ENCODE measurements at regions not wholly inside any gene's neighbourhood (a gene's known extent, or its start where the extent isn't known, plus 50 kb on each side); places are given as distances from the start of the nearest gene placed in this dataset.

DNA sequence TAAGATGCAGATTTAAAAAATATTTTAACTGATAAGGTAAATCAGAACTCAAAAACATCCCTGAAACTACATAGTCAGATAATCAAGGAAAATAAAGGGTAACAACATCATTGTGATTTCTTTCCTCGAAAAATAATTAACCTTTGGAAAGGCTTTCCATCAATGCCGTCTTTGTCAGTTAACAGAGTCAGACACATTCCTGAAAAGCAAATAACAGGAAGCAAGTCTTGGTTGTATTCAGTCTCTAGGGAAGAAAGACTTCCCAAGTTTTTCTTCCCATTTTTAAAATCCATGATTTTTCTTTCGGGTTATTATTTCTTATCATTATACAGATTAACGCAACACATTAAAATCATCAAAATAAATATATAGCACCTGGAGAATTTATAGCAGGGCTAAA is 256.4 kb upstream of the CDH6 start:
- intact Hi-C loops (cut with micrococcal nuclease), result no loop called here

DNA sequence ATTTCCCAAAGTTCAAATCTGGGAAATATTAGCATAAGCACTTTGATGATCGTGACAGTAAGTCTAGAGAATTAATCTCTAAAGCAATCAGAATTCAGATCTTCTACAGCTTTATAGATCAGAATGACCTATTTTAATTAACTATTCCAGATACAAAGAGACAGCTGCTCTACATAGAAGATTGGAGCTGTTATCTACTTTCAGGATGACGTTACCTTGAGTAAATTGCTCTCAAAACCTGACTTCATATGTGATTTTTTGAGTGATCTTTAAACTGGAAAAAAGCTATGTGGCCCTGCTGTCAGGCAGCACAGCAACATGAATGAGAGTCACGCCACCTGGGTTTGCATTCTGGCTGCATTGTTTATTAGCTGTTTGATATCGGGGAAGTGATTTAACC is 259.9 kb upstream of the CDH6 start:
- intact Hi-C loops (cut with micrococcal nuclease), result no loop called here

DNA sequence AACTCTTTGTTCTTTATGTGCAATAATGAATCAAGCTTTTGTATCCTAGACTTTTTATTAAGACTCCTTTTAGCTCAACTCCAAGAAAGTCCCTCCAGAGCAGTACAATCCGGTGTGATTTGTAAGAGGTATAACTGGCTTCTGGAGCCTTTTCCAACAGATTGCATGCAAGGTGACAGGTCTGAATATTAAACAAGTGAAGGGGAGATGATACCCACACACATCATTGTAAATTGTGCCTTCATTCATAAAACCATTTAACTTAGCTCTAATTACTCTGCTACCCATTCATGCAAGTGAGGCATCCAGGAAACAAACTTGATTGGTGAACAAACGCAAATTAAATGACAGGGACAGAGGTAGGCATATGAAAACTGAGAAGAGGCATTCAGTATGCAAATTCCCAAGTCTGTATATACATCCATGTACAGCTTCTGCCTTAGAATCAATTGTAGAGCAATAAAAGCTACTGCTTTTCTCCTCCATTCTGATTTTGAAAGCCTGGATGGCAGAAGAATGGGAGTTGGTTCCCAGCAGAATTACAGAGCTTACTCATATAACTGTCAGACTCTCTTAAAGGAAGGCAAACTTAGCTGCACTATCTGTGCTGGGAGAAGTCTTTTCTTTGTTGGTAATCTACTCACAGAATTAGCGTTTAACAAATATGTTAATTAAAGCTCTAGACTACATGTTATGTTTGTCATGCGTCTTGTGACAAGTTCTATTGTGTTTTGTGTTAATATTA is 261.0 kb upstream of the CDH6 start:
- intact Hi-C loops (cut with micrococcal nuclease), result no loop called here

DNA sequence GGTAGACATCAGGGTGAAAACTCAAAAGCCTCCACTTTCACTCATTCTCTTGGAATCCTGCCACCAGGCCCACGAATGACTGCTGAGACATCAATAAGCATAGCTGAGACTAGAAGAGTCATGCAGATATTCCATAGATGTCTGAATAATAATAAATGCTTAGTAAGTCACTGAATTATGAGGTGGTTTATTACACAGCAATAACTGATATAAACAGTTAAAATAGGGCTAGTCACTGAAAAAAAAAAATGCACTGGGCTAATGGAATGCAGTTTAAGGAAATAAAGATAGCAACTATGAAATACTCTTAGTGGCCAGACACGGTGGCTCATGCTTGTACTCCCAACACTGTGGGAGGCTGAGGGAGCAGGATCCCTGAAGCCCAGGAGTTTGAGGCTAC is 262.8 kb upstream of the CDH6 start:
- intact Hi-C loops (cut with micrococcal nuclease), result no loop called here

DNA sequence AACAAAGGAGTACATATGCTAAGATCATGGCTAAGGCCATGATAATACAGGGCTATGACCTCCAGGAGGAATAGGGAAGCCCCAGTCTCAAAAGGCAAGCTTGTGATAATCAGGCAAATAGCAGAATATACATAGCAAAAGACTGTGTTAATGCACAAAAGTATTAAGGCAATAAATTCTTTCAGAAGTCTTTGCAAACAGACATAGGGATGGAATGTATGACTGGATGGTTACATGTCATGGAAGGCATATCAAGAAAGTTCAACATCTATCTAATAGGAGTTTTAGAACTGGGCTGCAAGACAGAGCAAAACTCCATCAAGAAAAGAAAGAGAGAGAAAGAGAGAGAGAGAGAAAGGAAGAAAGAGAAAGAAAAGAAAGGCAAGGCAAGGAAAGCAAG is 264.5 kb upstream of the CDH6 start:
- intact Hi-C loops (cut with micrococcal nuclease), result no loop called here

DNA sequence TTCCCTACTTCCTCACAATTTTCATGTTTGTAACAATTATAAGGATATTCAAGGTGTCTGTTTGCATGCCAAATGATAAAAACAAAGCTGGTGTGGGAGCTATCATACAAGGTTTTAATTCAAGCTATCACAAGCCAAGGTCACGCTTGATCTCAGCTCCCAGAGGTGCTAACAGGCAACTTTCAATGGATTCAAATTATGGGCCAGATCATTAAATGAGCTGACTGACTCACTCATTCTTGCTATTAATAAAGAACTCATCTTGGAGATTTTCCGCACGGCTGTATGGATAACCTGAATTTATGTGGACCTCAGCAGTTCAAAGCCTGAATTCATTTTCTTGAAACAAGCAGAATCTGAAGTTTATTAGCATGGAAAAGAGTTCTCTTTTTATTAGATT is 267.3 kb upstream of the CDH6 start:
- intact Hi-C loops (cut with micrococcal nuclease), result no loop called here

DNA sequence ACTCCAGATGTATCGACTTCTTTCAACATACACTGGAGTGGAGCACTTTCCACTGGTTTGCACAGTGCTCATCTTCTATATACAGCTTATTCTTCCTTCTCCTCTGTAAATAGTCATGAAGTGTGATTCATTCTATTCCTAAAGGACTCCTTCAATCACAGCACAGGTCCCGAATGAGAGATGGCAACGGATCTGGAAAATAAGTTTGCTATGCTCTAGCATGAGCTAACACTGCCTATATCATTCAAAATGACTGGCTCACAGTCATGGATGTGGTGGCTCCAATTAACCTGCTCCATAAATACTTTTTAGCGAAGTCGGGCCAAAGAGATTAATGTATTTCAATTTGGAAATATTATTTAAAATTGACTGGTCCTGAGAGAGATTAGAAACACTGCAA is 272.1 kb upstream of the CDH6 start:
- intact Hi-C loops (cut with micrococcal nuclease), result no loop called here

DNA sequence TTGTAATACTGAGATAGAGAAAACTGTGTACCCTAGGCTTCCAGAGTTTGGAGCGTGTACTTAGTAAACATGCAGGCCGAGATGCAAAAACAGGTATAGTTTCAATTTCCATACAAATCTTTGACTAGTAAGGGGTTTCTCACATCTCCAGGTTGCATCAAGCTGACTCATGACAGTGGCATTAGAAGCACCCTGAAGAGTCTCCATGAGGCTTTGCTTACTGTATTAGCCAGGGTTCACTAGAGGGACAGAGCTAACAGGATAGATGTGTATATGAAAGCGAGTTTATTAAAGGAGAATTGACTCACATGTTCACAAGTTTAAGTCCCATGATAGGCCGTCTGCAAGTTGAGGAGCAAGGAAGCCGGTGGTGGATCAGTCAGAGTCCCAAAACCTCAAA is 275.3 kb upstream of the CDH6 start:
- intact Hi-C loops (cut with micrococcal nuclease), result no loop called here

DNA sequence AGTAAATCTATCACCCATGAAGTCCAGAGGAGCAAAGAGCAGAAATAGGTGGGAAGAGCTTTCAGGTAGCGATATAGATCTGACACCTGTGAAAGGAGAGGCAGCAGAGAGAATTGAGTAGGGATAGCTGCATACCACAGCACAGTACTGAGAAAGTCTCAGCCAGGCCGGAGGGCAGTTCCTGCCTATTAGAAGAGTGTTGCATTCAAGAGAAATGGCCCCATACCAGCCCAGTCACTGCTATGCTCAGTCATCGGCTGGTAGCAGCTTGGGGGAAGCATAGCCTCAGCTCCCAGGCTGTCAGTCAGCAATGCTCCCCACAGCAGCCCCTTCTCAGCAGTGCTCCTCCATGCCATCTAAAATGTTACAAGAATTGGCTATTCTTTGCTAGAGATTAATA is 285.1 kb upstream of the CDH6 start:
- intact Hi-C loops (cut with micrococcal nuclease), result no loop called here

DNA sequence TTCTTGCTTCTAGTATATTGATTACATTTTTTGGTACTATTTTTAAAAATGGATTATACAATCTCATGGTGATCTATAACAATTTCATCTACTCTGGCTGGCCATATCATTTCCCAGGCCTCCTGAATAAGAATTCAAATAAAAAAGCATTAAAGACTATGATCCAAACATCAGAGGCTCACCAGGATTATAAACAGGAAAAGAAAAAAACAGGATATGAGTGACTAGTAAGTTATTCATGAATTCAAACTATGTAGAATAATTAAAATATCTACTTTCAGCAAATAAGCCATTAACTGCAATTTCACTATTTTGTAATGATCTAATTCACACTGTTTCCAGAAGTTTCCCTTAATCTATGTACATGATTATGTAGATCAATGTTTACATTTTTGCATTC is 293.1 kb upstream of the CDH6 start:
- intact Hi-C loops (cut with micrococcal nuclease), result no loop called here

DNA sequence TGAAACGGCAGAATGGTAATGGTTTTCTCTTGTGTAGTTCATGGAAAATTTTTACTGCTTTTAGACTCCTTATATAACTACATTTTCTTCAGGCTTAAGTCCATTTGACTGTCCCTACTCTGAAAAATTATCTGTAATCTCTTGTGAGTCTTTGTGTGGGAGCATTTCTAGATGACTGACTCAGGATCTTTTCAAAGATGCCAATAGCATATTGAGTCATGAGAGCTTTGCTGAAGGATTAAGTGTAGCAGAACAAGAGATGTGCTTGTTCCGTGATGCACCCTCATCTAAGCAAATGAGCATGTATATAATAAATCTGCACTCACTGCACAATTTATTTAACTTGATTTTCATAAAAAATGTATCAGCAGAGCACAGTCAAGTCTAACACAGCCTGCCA is 298.7 kb upstream of the CDH6 start:
- intact Hi-C loops (cut with micrococcal nuclease), result no loop called here

DNA sequence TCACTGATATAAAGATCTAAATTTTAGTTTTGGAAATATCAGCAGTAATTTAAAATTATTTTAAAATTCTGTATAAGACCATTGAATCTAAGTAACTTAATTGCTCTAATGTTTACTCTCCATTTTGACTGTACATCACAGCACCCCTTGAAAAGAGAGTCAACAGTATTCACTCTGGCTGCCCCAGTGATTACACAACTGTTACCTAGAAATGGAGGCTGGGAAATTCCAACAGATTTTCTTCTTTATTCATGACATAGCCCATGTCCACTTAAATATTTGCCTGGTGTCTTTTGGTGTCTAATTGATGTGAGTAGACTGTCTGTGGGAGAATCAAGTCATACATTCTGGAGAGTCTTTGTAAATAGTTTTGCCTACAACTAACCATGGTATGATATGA is 301.8 kb upstream of the CDH6 start:
- intact Hi-C loops (cut with micrococcal nuclease), result no loop called here

DNA sequence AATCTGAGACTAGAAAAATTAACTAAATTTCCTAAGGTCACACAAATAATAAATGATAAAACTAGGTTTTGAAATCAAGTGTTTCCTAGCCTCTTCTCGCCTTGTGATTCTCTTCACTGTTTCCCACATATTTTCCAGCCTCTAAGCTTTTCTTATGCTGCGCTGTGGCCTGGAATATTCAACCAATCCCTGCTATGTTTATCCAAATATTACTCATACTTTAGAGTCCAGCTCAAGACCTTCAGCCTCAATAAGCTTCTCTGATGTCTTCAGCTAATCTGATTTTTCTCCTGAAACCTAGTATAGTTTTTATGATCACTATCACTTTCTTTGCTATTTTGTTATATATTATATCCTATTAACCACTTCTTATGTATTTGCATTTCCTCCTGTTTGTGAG is 303.1 kb upstream of the CDH6 start:
- intact Hi-C loops (cut with micrococcal nuclease), result no loop called here

DNA sequence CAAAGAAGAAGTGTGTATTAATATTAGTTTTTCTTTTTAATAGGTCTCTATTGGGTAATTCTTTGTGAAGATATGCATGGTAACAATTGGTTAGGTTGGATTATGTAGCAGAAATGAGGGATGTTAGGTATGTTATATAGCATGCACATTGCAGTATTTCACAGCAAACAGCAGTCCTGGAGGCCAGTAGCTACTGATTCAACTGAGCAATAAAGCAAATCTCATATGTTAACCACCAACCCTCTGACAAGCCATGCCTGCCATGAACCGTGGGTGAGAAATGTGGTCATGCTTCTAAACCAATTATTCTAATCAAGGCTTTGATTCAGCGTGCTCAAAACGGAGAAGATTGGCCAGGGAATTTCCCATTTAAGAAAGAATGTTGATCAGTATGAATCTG is 313.0 kb upstream of the CDH6 start:
- intact Hi-C loops (cut with micrococcal nuclease), result no loop called here

DNA sequence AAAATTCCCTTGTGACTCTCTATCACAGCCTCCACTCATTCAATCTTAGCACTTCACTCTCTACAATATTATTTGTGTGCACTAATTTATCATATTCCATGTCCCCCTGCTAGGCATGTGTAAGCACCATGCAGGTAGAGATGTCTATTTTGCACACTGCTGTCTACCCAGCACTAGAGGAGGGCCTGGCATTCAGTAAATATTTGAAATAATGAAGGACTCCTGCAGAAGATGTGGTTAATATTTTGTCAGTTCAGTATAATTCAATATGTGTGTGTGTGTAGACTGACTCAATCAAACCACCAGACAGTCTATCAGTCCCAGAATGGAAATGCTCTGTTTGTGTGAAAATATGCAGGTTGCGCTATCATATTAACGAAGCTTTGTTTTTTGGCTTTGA is 313.6 kb upstream of the CDH6 start:
- intact Hi-C loops (cut with micrococcal nuclease), result no loop called here

DNA sequence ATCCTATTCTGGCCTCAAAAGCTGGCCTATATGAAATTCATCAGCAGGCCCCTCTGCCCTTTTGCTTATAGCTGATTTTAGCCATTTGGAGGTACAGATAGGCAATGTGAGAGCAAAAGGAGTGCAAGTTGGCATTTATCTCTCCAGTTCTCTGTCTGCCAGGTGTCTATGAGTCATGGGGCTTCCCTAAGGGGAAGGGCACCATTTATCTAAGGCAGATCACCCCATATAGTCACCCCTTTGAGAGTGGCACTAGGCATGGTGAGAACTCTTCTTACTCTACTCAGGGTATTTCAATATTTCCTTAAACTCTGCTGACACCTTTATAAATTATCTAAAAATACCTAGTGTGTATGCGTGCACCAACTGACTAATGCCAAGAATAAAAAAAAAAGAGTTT is 314.7 kb upstream of the CDH6 start:
- intact Hi-C loops (cut with micrococcal nuclease), result no loop called here

DNA sequence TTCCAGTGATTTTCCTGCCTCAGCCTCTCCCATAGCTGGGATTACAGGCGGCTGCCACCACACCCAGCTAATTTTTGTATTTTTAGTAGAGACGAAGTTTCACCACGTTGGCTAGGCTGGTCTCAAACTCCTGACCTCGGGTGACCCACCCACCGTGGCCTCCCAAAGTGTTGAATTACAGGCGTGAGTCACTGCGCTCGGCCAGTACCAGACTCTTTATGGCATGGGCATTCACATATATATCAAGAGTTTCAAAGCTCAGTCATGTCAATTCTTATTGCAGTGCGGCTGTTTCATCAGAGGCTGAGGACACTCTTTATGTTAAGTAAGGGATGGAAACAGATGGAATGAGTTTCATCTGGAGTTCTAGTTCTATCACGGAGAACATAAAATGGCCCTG is 315.2 kb upstream of the CDH6 start:
- intact Hi-C loops (cut with micrococcal nuclease), result no loop called here

DNA sequence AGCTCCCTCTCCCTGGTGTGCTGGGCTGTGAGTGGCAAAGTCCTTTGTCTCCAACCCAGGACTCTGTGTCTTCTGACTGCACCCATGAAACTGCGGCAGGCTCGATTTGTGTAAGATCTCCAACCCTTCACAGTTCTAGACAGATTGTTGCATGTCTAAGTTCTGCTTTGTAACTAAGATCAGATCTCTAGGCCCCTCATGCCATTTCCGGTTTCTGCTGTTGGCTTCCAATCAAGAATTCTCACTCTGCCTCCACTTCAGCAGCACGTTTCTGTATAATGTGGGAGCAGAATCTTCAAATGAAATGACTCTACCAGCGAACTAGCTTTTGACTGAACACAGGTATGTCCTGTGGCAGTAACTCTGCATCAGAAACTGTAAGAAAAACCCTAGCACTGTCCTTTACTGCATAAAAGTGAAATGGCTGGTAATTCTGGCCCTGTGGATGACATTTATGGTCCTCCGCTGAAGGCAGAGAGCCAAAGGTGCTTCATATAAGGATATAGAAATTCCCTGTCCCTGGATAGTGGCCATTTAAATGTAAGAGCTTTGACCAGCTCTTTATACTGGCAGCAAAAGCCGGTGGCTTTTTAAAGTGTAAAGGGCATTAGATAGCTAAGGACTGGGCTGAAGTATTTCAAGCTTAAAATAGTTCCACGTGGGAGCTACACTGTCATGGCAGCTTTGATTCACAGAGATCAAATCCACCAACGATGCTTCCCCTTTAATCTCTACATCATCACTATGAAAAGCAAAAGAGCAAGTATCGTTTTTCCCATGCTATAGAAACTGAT is 319.0 kb upstream of the CDH6 start:
- intact Hi-C loops (cut with micrococcal nuclease), result no loop called here

DNA sequence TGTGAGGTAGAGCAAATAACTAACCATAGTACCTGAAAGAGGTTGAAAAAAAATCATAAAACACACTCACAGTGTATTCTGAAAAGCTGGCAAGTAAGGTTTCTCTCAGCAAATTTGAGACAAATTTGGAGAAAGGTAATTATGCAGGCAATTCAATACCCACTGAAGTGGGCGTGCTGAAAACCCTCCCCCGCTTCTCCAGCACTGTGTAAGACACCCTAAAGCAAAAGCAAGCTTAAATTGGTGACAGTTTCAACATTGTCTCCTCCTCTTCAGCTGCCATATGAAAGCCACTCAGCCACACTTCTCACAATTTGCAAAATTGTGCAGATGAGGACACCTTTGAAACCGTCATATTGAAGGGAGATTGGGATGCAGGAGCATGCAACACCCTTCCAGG is 322.3 kb upstream of the CDH6 start:
- intact Hi-C loops (cut with micrococcal nuclease), result no loop called here

DNA sequence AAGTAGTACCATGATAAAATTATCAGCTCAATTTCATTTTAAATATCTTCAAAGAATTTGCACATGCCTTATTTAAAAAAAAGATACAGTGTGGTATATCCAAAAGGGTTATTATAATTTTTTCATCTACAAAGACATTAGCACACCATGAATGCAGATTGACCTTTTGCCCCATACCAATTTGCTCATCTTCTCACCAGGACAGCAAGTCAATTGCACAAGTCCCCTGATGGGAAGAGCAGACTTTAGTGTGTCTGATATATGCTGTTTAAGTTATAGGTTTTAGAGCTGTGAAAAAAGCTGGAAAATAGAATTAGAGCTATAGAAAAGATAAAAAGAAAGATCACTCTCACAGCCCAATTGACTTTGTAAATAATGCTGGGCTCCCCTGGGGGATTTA is 325.8 kb upstream of the CDH6 start:
- intact Hi-C loops (cut with micrococcal nuclease), result no loop called here

DNA sequence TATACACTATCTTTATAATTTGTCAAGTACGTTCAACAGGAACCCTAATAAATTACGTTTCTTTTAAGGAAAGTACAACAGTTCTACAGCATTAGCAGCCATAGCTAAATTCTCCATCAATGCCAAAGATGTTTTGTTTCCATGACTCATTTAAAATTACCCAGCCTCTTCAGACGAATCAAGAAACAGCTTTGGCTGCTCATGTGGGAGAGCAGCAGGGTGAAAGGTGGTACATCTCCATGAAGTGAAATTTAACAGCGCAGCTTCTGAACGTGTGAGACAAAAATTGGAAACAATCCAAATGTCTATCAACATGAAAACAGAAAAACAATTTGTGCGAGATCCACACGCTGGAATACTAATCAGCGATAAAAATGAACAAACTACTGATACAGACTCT is 327.3 kb upstream of the CDH6 start:
- intact Hi-C loops (cut with micrococcal nuclease), result no loop called here

DNA sequence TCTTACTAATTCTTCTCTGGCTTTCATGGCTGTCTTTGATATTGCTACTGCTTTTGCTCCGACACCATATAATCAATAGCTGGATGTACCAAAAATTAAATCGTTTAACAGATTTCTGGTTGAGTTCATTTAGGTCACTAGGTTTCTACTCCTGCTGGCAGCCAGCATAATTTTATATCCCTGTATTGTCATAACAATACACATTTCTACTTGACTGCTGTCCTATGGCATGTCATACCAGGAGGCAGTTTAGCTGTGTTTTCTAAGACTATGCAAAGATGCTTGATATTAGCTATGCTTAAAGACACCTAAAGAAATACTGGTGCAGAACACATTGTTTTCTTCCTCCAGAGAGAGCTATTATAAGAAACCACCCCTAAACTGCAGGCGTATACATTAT is 337.2 kb upstream of the CDH6 start:
- intact Hi-C loops (cut with micrococcal nuclease), result no loop called here

DNA sequence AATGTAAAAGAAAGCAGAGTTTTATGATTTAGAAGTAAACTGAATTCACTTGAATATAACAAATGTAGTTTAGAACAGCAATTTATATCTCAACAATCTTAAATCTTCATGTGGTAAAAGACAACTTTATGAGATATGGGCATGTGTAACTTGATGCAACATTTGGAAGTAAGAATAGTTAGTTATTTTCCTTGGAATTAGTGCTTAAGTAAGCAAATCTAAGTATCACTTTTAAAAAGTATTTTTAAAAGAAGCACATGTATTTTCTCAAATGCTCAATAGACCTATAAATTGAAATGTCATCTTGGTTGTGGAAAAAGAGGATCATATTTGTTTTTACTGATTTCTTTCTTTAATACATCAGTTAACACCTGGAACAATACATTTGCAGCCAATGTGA is 340.3 kb upstream of the CDH6 start:
- intact Hi-C loops (cut with micrococcal nuclease), result no loop called here

Data from T-helper 1 cell treated with Interleukin-12 subunit alpha and Interleukin-12 subunit beta and Interleukin-4 antibody, amounts not matched to agents 30 ng/mL and 1 ng/mL, for 36 hours (primary cell).